GM18519 (cell line): ENCODE measurements at regions not wholly inside any gene's neighbourhood (a gene's known extent, or its start where the extent isn't known, plus 50 kb on each side); places are given as distances from the start of the nearest gene placed in this dataset.
"Not testable (repeated sequence)": the region's sequence is repeated elsewhere in the genome, so short reads cannot be mapped to it uniquely, and the experiment has no call there.

Experiments used
- ATAC-seq: cut with Tn5 transposase; IDR thresholded peaks from one replicate; pipeline ENCODE4 v1.9.1; 2021; ENCODE audit warnings: mild to moderate bottlenecking, moderate library complexity; ENCODE audit not compliant: unreplicated experiment, low FRiP score

- ATAC-seq: no peak
Observed at GRCh38 chr3:33919312-33920120, 121.1 kb downstream of the PDCD6IP start.

- ATAC-seq: no peak
Observed at GRCh38 chr3:33920511-33920910, 122.1 kb downstream of the PDCD6IP start.

- no peak for ATAC-seq
Observed at GRCh38 chr3:33921608-33922007, 123.2 kb downstream of the PDCD6IP start.

- no peak for ATAC-seq
Observed at GRCh38 chr3:33926998-33927605, 128.7 kb downstream of the PDCD6IP start.

GRCh38 chr3:33929813-33930212 is 131.4 kb downstream of the PDCD6IP start:
- ATAC-seq: no peak

GRCh38 chr3:33931512-33931911 is 133.1 kb downstream of the PDCD6IP start:
- no peak for ATAC-seq

- ATAC-seq: no peak
Observed at GRCh38 chr3:33932010-33932764, 133.8 kb downstream of the PDCD6IP start.

- ATAC-seq: no peak
Observed at GRCh38 chr3:33936171-33936920, 137.9 kb downstream of the PDCD6IP start.

- no peak for ATAC-seq
Observed at GRCh38 chr3:33936921-33937525, 138.6 kb downstream of the PDCD6IP start.

GRCh38 chr3:33937628-33938027 is 139.2 kb downstream of the PDCD6IP start:
- ATAC-seq: no peak

- ATAC-seq: no peak
Observed at GRCh38 chr3:33940149-33940548, 141.7 kb downstream of the PDCD6IP start.

GRCh38 chr3:33940736-33941135 is 142.3 kb downstream of the PDCD6IP start:
- ATAC-seq: no peak

GRCh38 chr3:33941804-33942203 is 143.4 kb downstream of the PDCD6IP start:
- ATAC-seq: no peak

GRCh38 chr3:33942483-33943150 is 144.2 kb downstream of the PDCD6IP start:
- no peak for ATAC-seq

GRCh38 chr3:33943277-33943676 is 144.8 kb downstream of the PDCD6IP start:
- no peak for ATAC-seq

GRCh38 chr3:33946612-33947011 is 148.2 kb downstream of the PDCD6IP start:
- not testable (repeated sequence) for ATAC-seq

- ATAC-seq: no peak
Observed at GRCh38 chr3:33947272-33948195, 149.1 kb downstream of the PDCD6IP start.

- ATAC-seq: no peak
Observed at GRCh38 chr3:33949074-33949473, 150.6 kb downstream of the PDCD6IP start.

GRCh38 chr3:33954956-33955355 is 156.5 kb downstream of the PDCD6IP start:
- no peak for ATAC-seq
